HepG2 (cell line): ENCODE measurements at regions not wholly inside any gene's neighbourhood (a gene's known extent, or its start where the extent isn't known, plus 50 kb on each side); places are given as distances from the start of the nearest gene placed in this dataset.

ENCODE experiments used
- ATAC-seq: fragments of 200-7000 bp; cut with Tn5 transposase; 3 replicates; pipeline ENCODE4 v1.9.1; 2020; ENCODE audit warnings: mild to moderate bottlenecking, moderate library complexity
- BruUV-seq: library from RNA; stranded (reverse); fragments of 400-500 nt; replicated peaks from 2 replicates; lab custom pipeline; 2021; lab: Mats Ljungman, UMichigan
- CTCF ChIA-PET: fragments of 300-600 bp; formaldehyde crosslinking; extraction: SDS; loops from one replicate; lab custom pipeline; 2021; ENCODE audit warnings: low total read pairs, inconsistent platforms, low intra/inter-chr PET ratio; lab: Yijun Ruan, JAX
- POLR2A ChIA-PET: fragments of 350-600 bp; sonication (Branson Sonifier 250); formaldehyde crosslinking; loops from one replicate; lab custom pipeline; 2020; ENCODE audit warnings: antibody characterized with exemption, inconsistent platforms; lab: Yijun Ruan, JAX
- DNase-seq: peaks from one replicate; pipeline ENCODE4 v3.0.0-alpha.2; 2015; ENCODE audit warnings: low spot score
- FAIRE-seq: peaks from 3 replicates; lab custom pipeline; 2011; peaks lifted over from hg19 to GRCh38; lab: Jason Lieb, UNC
- H2AFZ ChIP-seq: one replicate; pipeline ENCODE4 v1.6.1; 2011; ENCODE audit warnings: low read length, inconsistent platforms
- H3K27ac ChIP-seq: fragments of 300-600 bp; 3 replicates; pipeline ENCODE4 v1.8.0; 2011; ENCODE audit warnings: mixed run types, mild to moderate bottlenecking, mixed read lengths, low read length, inconsistent platforms; ENCODE audit not compliant: insufficient read depth; ENCODE audit errors: extremely low read length
- H3K27me3 ChIP-seq, 2 experiments: fragments of 200-600 bp in 1 of 2; 2 replicates in 1 of 2; 3 replicates in 1 of 2; pipeline versions ENCODE4 v1.6.0 to v1.8.0; 2011; ENCODE audit warnings: low read length in 2 of 2, mild to moderate bottlenecking in 2 of 2, moderate library complexity in 2 of 2, inconsistent platforms in 1 of 2; ENCODE audit not compliant: insufficient read depth in 2 of 2, control insufficient read depth in 1 of 2
- H3K36me3 ChIP-seq, 2 experiments: fragments of 200-600 bp in 1 of 2; replicated peaks in 1 of 2; 2 replicates in 1 of 2; 3 replicates in 1 of 2; pipeline versions ENCODE4 v1.5.1 to v1.8.0; 2011; ENCODE audit warnings: low read length in 2 of 2, inconsistent platforms in 1 of 2; ENCODE audit not compliant: insufficient read depth in 2 of 2, control insufficient read depth in 1 of 2
- H3K4me1 ChIP-seq: 2 replicates; pipeline ENCODE4 v1.5.1; 2012; ENCODE audit warnings: low read length, inconsistent platforms; ENCODE audit not compliant: insufficient read depth
- H3K4me2 ChIP-seq: 2 replicates; pipeline ENCODE4 v1.6.0; 2011; ENCODE audit warnings: low read depth, low read length, inconsistent platforms
- H3K4me3 ChIP-seq, 3 experiments: fragments of 200-600 bp in 1 of 3; sonication (generic), shearing (Covaris generic) in 1 of 3; replicated peaks in 1 of 3; 2 replicates each; pipeline ENCODE4 v1.5.1; 2011 to 2016; ENCODE audit warnings: low read length in 3 of 3, inconsistent platforms in 2 of 3, low read depth in 2 of 3, mild to moderate bottlenecking in 2 of 3, control low read depth in 1 of 3, mixed read lengths in 1 of 3; ENCODE audit not compliant: insufficient read depth in 1 of 3
- H3K79me2 ChIP-seq: one replicate; pipeline ENCODE4 v1.6.1; 2011; ENCODE audit warnings: low read length, inconsistent platforms; ENCODE audit not compliant: insufficient read depth
- H3K9ac ChIP-seq: 2 replicates; pipeline ENCODE4 v1.6.0; 2011; ENCODE audit warnings: mild to moderate bottlenecking, low read depth, low read length, inconsistent platforms; ENCODE audit not compliant: insufficient read depth
- H3K9me3 ChIP-seq: 2 replicates; pipeline ENCODE4 v1.5.1; 2012; ENCODE audit warnings: mild to moderate bottlenecking, low read length
- H4K20me1 ChIP-seq: 2 replicates; pipeline ENCODE4 v1.6.0; 2011; ENCODE audit warnings: inconsistent platforms, mild to moderate bottlenecking, low read length, moderate library complexity; ENCODE audit not compliant: insufficient read depth
- ETS1 ChIP-seq: sonication (generic); formaldehyde crosslinking; IDR thresholded peaks from 2 replicates; pipeline ENCODE4 v1.4.0; 2020; ENCODE audit warnings: missing genetic modification reagents
- GTF2F1 ChIP-seq: fragments of 150-350 bp; IDR thresholded peaks from 2 replicates; pipeline ENCODE4 v1.6.1; 2014; ENCODE audit warnings: low read length
- HDAC1 ChIP-seq: sonication (generic); formaldehyde crosslinking; IDR thresholded peaks from 2 replicates; pipeline ENCODE4 v1.5.1; 2020; ENCODE audit warnings: mild to moderate bottlenecking, missing genetic modification reagents
- ZNF276 ChIP-seq: sonication (generic); formaldehyde crosslinking; IDR thresholded peaks from 2 replicates; pipeline ENCODE4 v1.4.0; 2020; ENCODE audit warnings: mild to moderate bottlenecking, low read depth, missing genetic modification reagents
- ZNF318 ChIP-seq: sonication (generic); formaldehyde crosslinking; IDR thresholded peaks from 2 replicates; pipeline ENCODE4 v1.4.0; 2020; ENCODE audit warnings: mild to moderate bottlenecking, missing genetic modification reagents
- ZNF598 ChIP-seq: sonication (generic); formaldehyde crosslinking; IDR thresholded peaks from 2 replicates; pipeline ENCODE4 v1.5.1; 2020; ENCODE audit warnings: mild to moderate bottlenecking, missing genetic modification reagents, borderline replicate concordance
- ZNF639 ChIP-seq: conservative IDR thresholded peaks from 2 replicates; pipeline ENCODE4 v1.6.1; 2018; ENCODE audit warnings: missing genetic modification reagents
- WGBS: methylation state at CpG from one replicate; pipeline ENCODE4 v1.1.6; 2017; ENCODE audit warnings: low lambda C conversion rate; 5-methylcytosine and 5-hydroxymethylcytosine counted together
- in situ Hi-C: cut with HindIII; loops from 2 replicates; pipeline ENCODE4 v1.10.0; 2017; ENCODE audit warnings: low pct_unique_long_range_greater_than_20kb; ENCODE audit not compliant: extremely low pct_ligation_motif_present
- intact Hi-C: fragments of 100-400 bp; cut with micrococcal nuclease; formaldehyde crosslinking; loops from one replicate; pipeline ENCODE4 v1.10.0; 2022; ENCODE audit not compliant: unreplicated experiment

- TF ChIP-seq ETS1 (CRISPR knock-in tag) (no peak), ZNF276 (no peak), ZNF639 (CRISPR knock-in tag) (no peak), GTF2F1 (no peak), ZNF318 (CRISPR knock-in tag) (no peak), ZNF598 (CRISPR knock-in tag) (no peak), HDAC1 (CRISPR knock-in tag) (no peak)
- H4K20me1 ChIP-seq: no peaks in the 10 kb centered on the region
- DNase-seq (no peak), FAIRE-seq (no peak), ATAC-seq (no peak)
- no peaks in the 10 kb centered on the region for H3K27me3 ChIP-seq
- BruUV-seq: no TSS peak
- no peak overlapping the region for H3K4me3 ChIP-seq
- intact Hi-C loops: no loop called here
- no peak overlapping the region for H2AFZ ChIP-seq
- ChIA-PET CTCF (no interaction called here), POLR2A (no interaction called here)
- no peaks in the 10 kb centered on the region for H3K36me3 ChIP-seq
- in situ Hi-C loops: no loop called here
- no peak overlapping the region for H3K4me2 ChIP-seq
- no peaks in the 10 kb centered on the region for H3K4me1 ChIP-seq
- H3K9ac ChIP-seq: no peak overlapping the region
- no peak overlapping the region for H3K27ac ChIP-seq
- WGBS: 6% methylated on average over 1 of the region's 1 CpG
- no peaks in the 10 kb centered on the region for H3K79me2 ChIP-seq
- no peaks in the 10 kb centered on the region for H3K9me3 ChIP-seq
These were observed 222.9 kb downstream of the PCDH18 start for GRCh38 chr4:137309424-137309823.
